Transverse colon (tissue), 4 donors: ENCODE measurements at regions not wholly inside any gene's neighbourhood (a gene's known extent, or its start where the extent isn't known, plus 50 kb on each side); places are given as distances from the start of the nearest gene placed in this dataset.

Source experiments
- CTCF ChIP-seq, 5 experiments: fragments of 200-600 bp in 3 of 5; fragments of 450-650 bp in 2 of 5; sonication (generic) in 3 of 5; IDR thresholded peaks; 1 replicate in 2 of 5; 2 replicates in 3 of 5; pipeline ENCODE4 v1.5.1; 2016 to 2017; ENCODE audit warnings: antibody characterized with exemption in 5 of 5, inconsistent platforms in 3 of 5, mild to moderate bottlenecking in 2 of 5, moderate library complexity in 1 of 5
- POLR2AphosphoS5 ChIP-seq, 3 donors: sonication (generic); formaldehyde crosslinking; IDR thresholded peaks; one replicate each; pipeline ENCODE4 v1.6.1; 2016; ENCODE audit warnings: antibody characterized with exemption in 3 of 3

GRCh38 chr14:32015166-32015565, 61.9 kb upstream of the ARHGAP5 start:
- no peak for TF ChIP-seq POLR2AphosphoS5 (IDR thresholded peaks at IDR 0.05)
- no peak for TF ChIP-seq CTCF (IDR thresholded peaks at IDR 0.05)
